ENCODE measurements at regions not wholly inside any gene's neighbourhood (a gene's known extent, or its start where the extent isn't known, plus 50 kb on each side); places are given as distances from the start of the nearest gene placed in this dataset.

DNA sequence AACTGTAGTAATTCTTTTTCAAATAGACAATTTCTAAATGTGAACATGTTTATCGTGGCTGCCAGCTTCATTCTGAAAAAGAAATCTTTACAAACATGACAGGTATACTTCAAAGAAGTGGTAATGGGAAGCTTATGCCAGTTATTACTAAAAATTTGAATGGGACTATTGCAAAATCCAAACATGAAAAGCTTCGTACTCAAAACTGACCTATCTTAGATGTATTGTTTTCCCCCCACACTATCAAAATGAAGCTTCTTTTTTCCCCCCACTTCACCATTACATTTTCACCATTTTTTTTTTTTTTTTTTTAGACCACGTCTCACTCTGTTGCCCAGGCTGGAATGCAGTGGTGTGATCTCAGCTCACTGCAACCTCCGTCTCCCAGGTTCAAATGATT lies 50.4 kb upstream of the SERTAD2 start:
- Histone ChIP-seq H3K9ac (no peak overlapping the region), H3K4me2 (ENCODE audit: low read length) (no peak overlapping the region), H3K27me3 (ENCODE audit: control insufficient read depth, insufficient read depth, low read length) (no peaks in the 10 kb centered on the region), H3K4me3 (ENCODE audit: low read depth, low read length) (no peak overlapping the region), H2AFZ (no peak overlapping the region), H3K9me3 (ENCODE audit: control insufficient read depth, low read length) (no peaks in the 10 kb centered on the region), H3K4me1 (no peaks in the 10 kb centered on the region), H3K27ac (no peak overlapping the region), H3K36me3 (ENCODE audit: control insufficient read depth, insufficient read depth, low read length) (no peaks in the 10 kb centered on the region), H3K79me2 (no peaks in the 10 kb centered on the region)
- TF ChIP-seq, protein P1, sequence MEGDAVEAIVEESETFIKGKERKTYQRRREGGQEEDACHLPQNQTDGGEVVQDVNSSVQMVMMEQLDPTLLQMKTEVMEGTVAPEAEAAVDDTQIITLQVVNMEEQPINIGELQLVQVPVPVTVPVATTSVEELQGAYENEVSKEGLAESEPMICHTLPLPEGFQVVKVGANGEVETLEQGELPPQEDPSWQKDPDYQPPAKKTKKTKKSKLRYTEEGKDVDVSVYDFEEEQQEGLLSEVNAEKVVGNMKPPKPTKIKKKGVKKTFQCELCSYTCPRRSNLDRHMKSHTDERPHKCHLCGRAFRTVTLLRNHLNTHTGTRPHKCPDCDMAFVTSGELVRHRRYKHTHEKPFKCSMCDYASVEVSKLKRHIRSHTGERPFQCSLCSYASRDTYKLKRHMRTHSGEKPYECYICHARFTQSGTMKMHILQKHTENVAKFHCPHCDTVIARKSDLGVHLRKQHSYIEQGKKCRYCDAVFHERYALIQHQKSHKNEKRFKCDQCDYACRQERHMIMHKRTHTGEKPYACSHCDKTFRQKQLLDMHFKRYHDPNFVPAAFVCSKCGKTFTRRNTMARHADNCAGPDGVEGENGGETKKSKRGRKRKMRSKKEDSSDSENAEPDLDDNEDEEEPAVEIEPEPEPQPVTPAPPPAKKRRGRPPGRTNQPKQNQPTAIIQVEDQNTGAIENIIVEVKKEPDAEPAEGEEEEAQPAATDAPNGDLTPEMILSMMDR (IDR thresholded peaks at IDR 0.05), result no peak

DNA sequence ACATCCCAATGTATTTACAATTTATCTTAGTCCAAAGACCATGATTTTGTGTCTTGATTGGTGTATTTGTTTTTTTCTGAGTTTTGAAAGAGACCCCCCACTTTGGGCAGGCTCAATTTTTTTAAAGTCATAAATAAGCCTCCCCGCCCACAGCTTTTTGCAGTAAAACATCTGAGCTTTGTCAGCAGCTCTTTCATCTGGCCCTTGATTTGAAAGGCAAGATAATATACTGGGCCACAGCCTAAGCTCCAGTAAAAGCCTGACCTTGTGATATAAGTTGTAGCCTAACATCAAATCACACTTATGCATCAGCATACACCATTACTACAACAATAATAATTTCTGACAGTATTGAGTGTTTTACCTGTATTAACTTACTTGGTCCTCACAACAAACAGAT lies 51.3 kb upstream of the SERTAD2 start:
- Histone ChIP-seq H3K27ac (no peak overlapping the region), H3K36me3 (ENCODE audit: control insufficient read depth, insufficient read depth, low read length) (no peaks in the 10 kb centered on the region), H3K27me3 (ENCODE audit: control insufficient read depth, insufficient read depth, low read length) (no peaks in the 10 kb centered on the region), H2AFZ (no peak overlapping the region), H3K9me3 (ENCODE audit: control insufficient read depth, low read length) (no peaks in the 10 kb centered on the region), H3K9ac (no peak overlapping the region), H3K4me1 (no peaks in the 10 kb centered on the region), H3K4me2 (ENCODE audit: low read length) (no peak overlapping the region), H3K4me3 (ENCODE audit: low read depth, low read length) (no peak overlapping the region), H3K79me2 (no peaks in the 10 kb centered on the region)
- TF ChIP-seq, protein P1 (IDR thresholded peaks at IDR 0.05), result no peak

DNA sequence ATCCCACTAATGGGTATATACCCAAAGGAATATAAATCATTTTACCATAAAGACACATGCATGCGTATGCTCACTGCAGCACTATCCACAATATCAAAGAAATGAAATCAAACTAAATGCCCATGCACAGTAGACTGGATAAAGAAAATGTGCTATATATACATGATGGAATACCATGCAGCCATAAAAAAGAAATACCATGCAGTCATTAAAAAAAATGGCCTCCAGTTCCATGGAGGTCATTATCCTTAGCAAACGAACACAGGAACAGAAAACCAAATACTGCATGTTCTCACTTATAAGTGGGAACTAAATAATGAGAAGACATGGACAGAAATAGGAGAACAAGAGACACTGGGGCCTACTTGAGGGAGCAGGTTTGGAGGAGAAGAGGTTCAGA lies 53.6 kb upstream of the SERTAD2 start:
- H3K4me1 ChIP-seq, result no peaks in the 10 kb centered on the region
- H2AFZ ChIP-seq, result no peak overlapping the region
- no peak overlapping the region for H3K27ac ChIP-seq
- no peak overlapping the region for H3K4me2 ChIP-seq (ENCODE audit: low read length)
- no peaks in the 10 kb centered on the region for H3K27me3 ChIP-seq (ENCODE audit: control insufficient read depth, insufficient read depth, low read length)
- H3K79me2 ChIP-seq, result no peaks in the 10 kb centered on the region
- H3K4me3 ChIP-seq (ENCODE audit: low read depth, low read length), result no peak overlapping the region
- TF ChIP-seq, protein P1 (IDR thresholded peaks at IDR 0.05), result no peak
- H3K9me3 ChIP-seq (ENCODE audit: control insufficient read depth, low read length), result no peaks in the 10 kb centered on the region
- H3K36me3 ChIP-seq (ENCODE audit: control insufficient read depth, insufficient read depth, low read length), result no peaks in the 10 kb centered on the region
- H3K9ac ChIP-seq, result no peak overlapping the region

DNA sequence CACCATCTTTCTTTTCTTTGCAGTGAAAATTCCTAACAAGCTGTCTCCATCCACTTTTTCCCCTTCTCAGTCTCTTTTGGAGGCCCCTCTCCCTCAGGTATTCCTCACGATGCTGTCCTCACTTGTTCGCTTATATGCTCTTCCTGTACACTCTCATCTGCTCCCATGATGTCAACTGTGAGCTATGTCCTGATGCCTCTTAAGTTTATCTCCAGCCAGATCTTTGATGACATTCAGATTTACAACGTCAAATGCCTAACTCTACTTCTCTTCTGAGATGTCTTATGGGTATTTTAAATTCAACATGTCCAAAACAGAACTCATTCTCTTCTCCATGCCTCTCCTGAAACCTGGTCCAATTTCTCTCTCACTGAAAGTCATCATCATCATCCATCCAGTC lies 55.1 kb upstream of the SERTAD2 start:
- Histone ChIP-seq H3K4me1 (no peaks in the 10 kb centered on the region), H3K36me3 (ENCODE audit: control insufficient read depth, insufficient read depth, low read length) (no peaks in the 10 kb centered on the region), H3K4me2 (ENCODE audit: low read length) (no peak overlapping the region)

DNA sequence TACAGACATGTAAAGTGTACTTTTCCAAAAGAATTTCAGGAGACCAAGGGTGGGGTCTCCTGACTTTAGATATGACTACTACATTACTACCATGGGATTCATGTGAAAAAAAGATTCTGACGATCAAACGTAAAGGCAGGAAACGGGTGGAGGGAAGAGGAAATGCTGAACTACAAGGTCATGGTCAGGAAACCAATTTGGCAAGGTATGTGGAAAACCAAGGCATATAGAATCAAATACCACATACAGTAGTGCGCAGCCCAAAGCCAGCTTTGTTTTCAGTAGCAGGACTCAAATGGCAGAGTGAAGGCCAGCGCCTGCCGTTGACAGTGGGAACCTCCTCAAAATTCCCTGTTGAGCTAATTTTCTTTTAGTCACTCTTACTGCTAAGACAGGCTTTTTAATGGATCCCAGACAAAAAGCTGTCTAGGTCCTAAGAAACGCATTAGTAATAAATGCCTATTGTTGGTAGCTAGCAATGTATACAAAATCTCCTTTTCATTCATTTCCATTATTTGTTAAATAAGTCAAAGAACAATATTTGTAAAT lies 57.6 kb upstream of the SERTAD2 start:
- H3K4me1 ChIP-seq, result no peaks in the 10 kb centered on the region
- H3K9ac ChIP-seq, result no peak overlapping the region
- H3K4me3 ChIP-seq (ENCODE audit: low read depth, low read length), result no peak overlapping the region
- no peak overlapping the region for H3K4me2 ChIP-seq (ENCODE audit: low read length)
- no peak overlapping the region for H2AFZ ChIP-seq
- no peaks in the 10 kb centered on the region for H3K27me3 ChIP-seq (ENCODE audit: control insufficient read depth, insufficient read depth, low read length)
- no peaks in the 10 kb centered on the region for H3K9me3 ChIP-seq (ENCODE audit: control insufficient read depth, low read length)
- no peak overlapping the region for H3K27ac ChIP-seq
- no peaks in the 10 kb centered on the region for H3K79me2 ChIP-seq
- TF ChIP-seq, protein P1 (IDR thresholded peaks at IDR 0.05), result no peak
- no peaks in the 10 kb centered on the region for H3K36me3 ChIP-seq (ENCODE audit: control insufficient read depth, insufficient read depth, low read length)

More for the DNA sequence above, 55.1 kb upstream of the SERTAD2 start:
- no peak overlapping the region for H3K27ac ChIP-seq
- TF ChIP-seq, protein P1 (IDR thresholded peaks at IDR 0.05), result no peak
- no peak overlapping the region for H3K4me3 ChIP-seq (ENCODE audit: low read depth, low read length)
- H2AFZ ChIP-seq, result no peak overlapping the region
- H3K79me2 ChIP-seq, result no peaks in the 10 kb centered on the region
- no peaks in the 10 kb centered on the region for H3K9me3 ChIP-seq (ENCODE audit: control insufficient read depth, low read length)
- no peak overlapping the region for H3K9ac ChIP-seq
- H3K27me3 ChIP-seq (ENCODE audit: control insufficient read depth, insufficient read depth, low read length), result no peaks in the 10 kb centered on the region
